Common myeloid progenitor, CD34-positive (primary cell): ENCODE measurements at regions not wholly inside any gene's neighbourhood (a gene's known extent, or its start where the extent isn't known, plus 50 kb on each side); places are given as distances from the start of the nearest gene placed in this dataset.

Experiments
- CTCF ChIA-PET: fragments of 350-600 bp; sonication (Branson Sonifier 250); formaldehyde crosslinking; loops from one replicate; lab custom pipeline; 2021; ENCODE audit warnings: antibody characterized with exemption; lab: Charles Lee
- POLR2A ChIA-PET: fragments of 350-600 bp; sonication (Branson Sonifier 250); formaldehyde crosslinking; loops from one replicate; lab custom pipeline; 2021; ENCODE audit warnings: antibody characterized with exemption; lab: Charles Lee
- DNase-seq, 3 donors: peaks; one replicate each; pipeline versions ENCODE4 v3.0.0 to v3.0.0-alpha.2; 2013
- H3K27ac ChIP-seq, 2 experiments: 1 replicate in 1 of 2; 2 replicates in 1 of 2; pipeline ENCODE4 v1.7.0; 2013; ENCODE audit warnings: inconsistent platforms in 2 of 2, low read length in 2 of 2, mild to moderate bottlenecking in 2 of 2, low read depth in 1 of 2, moderate library complexity in 1 of 2; ENCODE audit not compliant: severe bottlenecking in 2 of 2, insufficient read depth in 1 of 2, poor library complexity in 1 of 2
- H3K27me3 ChIP-seq, 5 experiments: replicated peaks in 2 of 5; 1 replicate in 3 of 5; 2 replicates in 2 of 5; pipeline versions ENCODE4 v1.6.1 to v1.7.0; 2013; ENCODE audit warnings: low read length in 4 of 5, mild to moderate bottlenecking in 2 of 5, moderate library complexity in 2 of 5, inconsistent platforms in 1 of 5; ENCODE audit not compliant: insufficient read depth in 5 of 5, control insufficient read depth in 4 of 5
- H3K36me3 ChIP-seq, 4 experiments: 1 replicate in 2 of 4; 2 replicates in 2 of 4; pipeline versions ENCODE4 v1.6.1 to v1.7.0; 2013; ENCODE audit warnings: low read length in 3 of 4, control low read depth in 1 of 4, mild to moderate bottlenecking in 1 of 4; ENCODE audit not compliant: control insufficient read depth in 4 of 4, insufficient read depth in 4 of 4
- H3K4me1 ChIP-seq, 4 experiments: 1 replicate in 3 of 4; 2 replicates in 1 of 4; pipeline versions ENCODE4 v1.6.1 to v1.7.1; 2013; ENCODE audit warnings: low read length in 3 of 4, mild to moderate bottlenecking in 3 of 4, control low read depth in 1 of 4, inconsistent platforms in 1 of 4, moderate library complexity in 1 of 4; ENCODE audit not compliant: control insufficient read depth in 4 of 4, insufficient read depth in 4 of 4; ENCODE audit errors: control extremely low read depth in 1 of 4
- H3K4me3 ChIP-seq, 7 experiments: 1 replicate in 4 of 7; 2 replicates in 3 of 7; pipeline versions ENCODE4 v1.5.1 to v1.7.0; 2013; ENCODE audit warnings: mild to moderate bottlenecking in 7 of 7, low read length in 6 of 7, moderate library complexity in 6 of 7, inconsistent platforms in 2 of 7, low read depth in 2 of 7, control low read depth in 1 of 7; ENCODE audit not compliant: insufficient read depth in 4 of 7, control insufficient read depth in 1 of 7; ENCODE audit errors: extremely low read depth in 1 of 7
- H3K9me3 ChIP-seq, 5 experiments: 1 replicate in 4 of 5; 2 replicates in 1 of 5; pipeline versions ENCODE4 v1.6.1 to v1.7.1; 2013; ENCODE audit warnings: low read length in 4 of 5, mild to moderate bottlenecking in 2 of 5, inconsistent platforms in 1 of 5, low read depth in 1 of 5, moderate library complexity in 1 of 5; ENCODE audit not compliant: control insufficient read depth in 4 of 5, insufficient read depth in 2 of 5; ENCODE audit errors: control extremely low read depth in 1 of 5
- WGBS: methylation state at CpG from one replicate; pipeline ENCODE4 v1.1.5; 2013; ENCODE audit not compliant: insufficient coverage; 5-methylcytosine and 5-hydroxymethylcytosine counted together

GRCh38 chr6:154920495-154921200 is 74.5 kb upstream of the TIAM2 start:
- ChIA-PET CTCF (interaction anchor here (1.1 to 1.2 kb wide), 2 partner anchors 11 to 328 kb away, joined by 4 read pairs; no protein-coding TSS in a partner anchor), POLR2A (no interaction called here)
- Histone ChIP-seq H3K36me3 (no peaks in the 10 kb centered on the region), H3K4me3 (no peak overlapping the region), H3K27me3 (no peaks in the 10 kb centered on the region), H3K9me3 (no peaks in the 10 kb centered on the region), H3K27ac (no peak overlapping the region), H3K4me1 (peaks cover 0 to 7% (median 5%) of the 10 kb centered on the region in 4 experiments)
- DNase-seq, result no peak
- WGBS, result 94% methylated on average over 2 of the region's 8 CpGs

DNA sequence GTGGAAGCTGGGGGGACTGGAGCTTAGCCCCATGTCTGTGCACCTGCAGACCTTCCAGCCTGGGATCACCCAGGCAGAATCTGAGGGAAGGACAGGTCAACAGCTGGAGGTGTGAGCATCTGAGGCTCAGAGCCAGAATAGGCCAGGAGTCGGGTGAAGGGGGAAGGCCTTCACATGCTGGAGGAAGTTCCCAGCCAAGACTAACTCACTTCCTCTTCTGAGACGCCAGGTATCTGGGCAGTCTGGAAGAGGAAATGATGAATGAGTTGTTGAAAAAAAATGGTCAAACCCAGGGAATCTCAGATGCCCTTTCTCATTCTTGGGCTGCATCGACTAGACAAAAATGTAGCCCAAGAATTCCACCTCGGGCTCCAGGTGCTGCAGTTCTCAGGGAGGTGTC is 73.6 kb upstream of the TIAM2 start:
- CTCF ChIA-PET, result interaction anchor here (1.2 kb wide), 1 partner anchor 10 kb away, joined by 4 read pairs; no protein-coding TSS in a partner anchor
- Histone ChIP-seq H3K27me3 (no peaks in the 10 kb centered on the region), H3K9me3 (no peaks in the 10 kb centered on the region), H3K4me1 (peaks cover 0 to 7% (median 5%) of the 10 kb centered on the region in 4 experiments), H3K4me3 (no peak overlapping the region), H3K36me3 (no peaks in the 10 kb centered on the region), H3K27ac (no peak overlapping the region)
- DNase-seq, result peak; percentile 22 to 49 (median 44)
- POLR2A ChIA-PET, result no interaction called here
- WGBS, result 48% methylated on average over 3 of the region's 4 CpGs

- 96% methylated on average over 5 of the region's 5 CpGs for WGBS
- DNase-seq, result no peak
- no peaks in the 10 kb centered on the region for H3K27me3 ChIP-seq
- H3K4me1 ChIP-seq, result peaks cover 0 to 7% (median 5%) of the 10 kb centered on the region in 4 experiments
- H3K9me3 ChIP-seq, result no peaks in the 10 kb centered on the region
- CTCF ChIA-PET, result interaction anchor here (1.3 to 7.3 kb wide), 4 partner anchors 250 to 327 kb away, joined by 3 to 77 read pairs (median 12); no protein-coding TSS in a partner anchor
- H3K36me3 ChIP-seq, result no peaks in the 10 kb centered on the region
- no peak overlapping the region for H3K27ac ChIP-seq
- POLR2A ChIA-PET, result no interaction called here
- no peak overlapping the region for H3K4me3 ChIP-seq
Measured at GRCh38 chr6:154923199-154923869, 71.8 kb upstream of the TIAM2 start.

- POLR2A ChIA-PET, result no interaction called here
- Histone ChIP-seq H3K27ac (no peak overlapping the region), H3K36me3 (no peaks in the 10 kb centered on the region), H3K27me3 (no peaks in the 10 kb centered on the region), H3K9me3 (no peaks in the 10 kb centered on the region), H3K4me3 (no peak overlapping the region), H3K4me1 (peaks cover 0 to 7% (median 5%) of the 10 kb centered on the region in 4 experiments)
- CTCF ChIA-PET, result interaction anchor here (1.2 to 7.3 kb wide), 7 partner anchors 54 to 327 kb away, joined by 3 to 77 read pairs (median 4); no protein-coding TSS in a partner anchor
- WGBS, result 93% methylated on average over 8 of the region's 8 CpGs
- no peak for DNase-seq
Measured at GRCh38 chr6:154925130-154925529, 70.0 kb upstream of the TIAM2 start.

DNA sequence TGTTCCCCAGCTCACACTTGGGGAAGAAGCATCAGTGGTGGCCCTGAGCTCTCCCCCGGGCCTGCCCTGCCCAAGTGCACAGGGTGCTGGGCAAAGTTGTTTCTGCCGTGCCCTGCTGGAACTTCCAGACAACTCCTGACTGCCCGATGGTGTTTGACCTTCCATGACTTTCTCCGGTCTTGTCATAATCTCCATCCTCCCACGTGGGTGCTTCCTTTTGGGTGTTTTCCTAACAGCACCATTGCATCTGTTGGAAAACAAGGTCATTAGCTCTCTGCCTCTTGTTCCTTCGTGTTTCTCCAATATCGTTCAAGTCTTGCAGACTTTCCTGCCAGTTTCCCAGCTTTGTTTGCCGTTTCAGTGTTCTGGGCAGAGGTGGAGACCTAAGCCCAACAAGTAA is 68.7 kb upstream of the TIAM2 start:
- no peak overlapping the region for H3K27ac ChIP-seq
- WGBS, result 94% methylated on average over 7 of the region's 8 CpGs
- no peaks in the 10 kb centered on the region for H3K36me3 ChIP-seq
- no peak overlapping the region for H3K4me3 ChIP-seq
- H3K9me3 ChIP-seq, result no peaks in the 10 kb centered on the region
- no peak for DNase-seq
- H3K27me3 ChIP-seq, result no peaks in the 10 kb centered on the region
- H3K4me1 ChIP-seq, result peaks cover 0 to 6% (median 2%) of the 10 kb centered on the region in 4 experiments
- POLR2A ChIA-PET, result no interaction called here
- CTCF ChIA-PET, result interaction anchor here (1.0 to 7.3 kb wide), 9 partner anchors 55 to 325 kb away, joined by 3 to 77 read pairs (median 4); no protein-coding TSS in a partner anchor

- no peak overlapping the region for H3K4me3 ChIP-seq
- ChIA-PET POLR2A (no interaction called here), CTCF (interaction anchor here (0.6 to 7.3 kb wide), 31 partner anchors 10 to 391 kb away, joined by 3 to 77 read pairs (median 4); no protein-coding TSS in a partner anchor)
- H3K27me3 ChIP-seq, result no peaks in the 10 kb centered on the region
- peak; percentile 61 to 82 (median 75) for DNase-seq
- H3K36me3 ChIP-seq, result no peaks in the 10 kb centered on the region
- WGBS, result no CpG with 5 or more reads among the region's 5 CpGs
- no peak overlapping the region for H3K27ac ChIP-seq
- no peaks in the 10 kb centered on the region for H3K9me3 ChIP-seq
- peaks cover 2 to 14% (median 8%) of the 10 kb centered on the region in 4 experiments for H3K4me1 ChIP-seq
Measured at GRCh38 chr6:154928325-154928922, 66.7 kb upstream of the TIAM2 start.
